HG03135 (cell line): ENCODE measurements at regions not wholly inside any gene's neighbourhood (a gene's known extent, or its start where the extent isn't known, plus 50 kb on each side); places are given as distances from the start of the nearest gene placed in this dataset.
"Not testable (repeated sequence)": the region's sequence is repeated elsewhere in the genome, so short reads cannot be mapped to it uniquely, and the experiment has no call there.

Source experiments
- ATAC-seq: cut with Tn5 transposase; IDR thresholded peaks from one replicate; pipeline ENCODE4 v1.9.1; 2021; ENCODE audit warnings: mild to moderate bottlenecking, moderate library complexity; ENCODE audit not compliant: unreplicated experiment

- ATAC-seq: no peak
These were observed 461.4 kb downstream of the DIPK2A start for GRCh38 chr3:144433006-144433405.

GRCh38 chr3:144437989-144438388 lies 466.4 kb downstream of the DIPK2A start:
- no peak for ATAC-seq

GRCh38 chr3:144444061-144444460 lies 472.4 kb downstream of the DIPK2A start:
- no peak for ATAC-seq

GRCh38 chr3:144444546-144444945 lies 472.9 kb downstream of the DIPK2A start:
- no peak for ATAC-seq

GRCh38 chr3:144455841-144456440 lies 484.3 kb downstream of the DIPK2A start:
- ATAC-seq: no peak

GRCh38 chr3:144457758-144458157 lies 486.1 kb downstream of the DIPK2A start:
- ATAC-seq: no peak

GRCh38 chr3:144458283-144458682 lies 486.7 kb downstream of the DIPK2A start:
- no peak for ATAC-seq

GRCh38 chr3:144462337-144462736 lies 490.7 kb downstream of the DIPK2A start:
- no peak for ATAC-seq

- ATAC-seq: no peak
These were observed 492.3 kb downstream of the DIPK2A start for GRCh38 chr3:144463911-144464310.

- no peak for ATAC-seq
These were observed 494.5 kb downstream of the DIPK2A start for GRCh38 chr3:144466114-144466513.

- no peak for ATAC-seq
These were observed 494.9 kb downstream of the DIPK2A start for GRCh38 chr3:144466540-144466939.

GRCh38 chr3:144470666-144471065 lies 499.0 kb downstream of the DIPK2A start:
- ATAC-seq: no peak

GRCh38 chr3:144477593-144477992 lies 506.0 kb downstream of the DIPK2A start:
- ATAC-seq: no peak

- ATAC-seq: no peak
These were observed 508.8 kb downstream of the DIPK2A start for GRCh38 chr3:144480416-144480919.

GRCh38 chr3:144482876-144483275 lies 511.3 kb downstream of the DIPK2A start:
- ATAC-seq: no peak

GRCh38 chr3:144487011-144487410 lies 515.4 kb downstream of the DIPK2A start:
- ATAC-seq: no peak

- no peak for ATAC-seq
These were observed 517.3 kb downstream of the DIPK2A start for GRCh38 chr3:144488927-144489326.

- no peak for ATAC-seq
These were observed 519.7 kb downstream of the DIPK2A start for GRCh38 chr3:144491333-144491732.

- ATAC-seq: not testable (repeated sequence)
These were observed 523.0 kb downstream of the DIPK2A start for GRCh38 chr3:144494651-144495050.

GRCh38 chr3:144496141-144496835 lies 524.7 kb downstream of the DIPK2A start:
- no peak for ATAC-seq

GRCh38 chr3:144497452-144497851 lies 525.8 kb downstream of the DIPK2A start:
- ATAC-seq: no peak
